ENCODE measurements at regions not wholly inside any gene's neighbourhood (a gene's known extent, or its start where the extent isn't known, plus 50 kb on each side); places are given as distances from the start of the nearest gene placed in this dataset.

DNA sequence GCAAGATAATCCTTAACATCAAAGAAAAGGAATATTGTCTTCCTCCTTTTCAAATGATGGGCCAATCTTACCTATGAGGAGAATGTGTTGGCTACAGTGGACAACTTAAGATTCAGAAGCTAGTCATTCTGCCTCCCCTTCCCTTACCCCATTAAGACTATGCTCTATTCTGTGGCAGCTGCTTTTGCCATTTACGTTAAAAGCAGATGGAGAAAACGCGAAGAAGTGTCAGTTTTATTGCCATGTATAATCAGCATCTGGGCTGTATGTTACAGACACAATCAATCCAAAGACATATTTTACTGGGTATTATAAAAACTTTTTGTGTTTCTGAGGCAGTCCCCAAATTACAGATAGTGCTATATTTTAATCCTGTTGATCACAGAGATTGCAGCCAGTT, 196.1 kb upstream of the PACRGL start:
- Mint-ChIP-seq H3K27me3 (no peaks in the 10 kb centered on the region), H3K4me3 (ENCODE audit: low read depth) (no peak overlapping the region), H3K36me3 (ENCODE audit: insufficient read depth) (no peaks in the 10 kb centered on the region)

DNA sequence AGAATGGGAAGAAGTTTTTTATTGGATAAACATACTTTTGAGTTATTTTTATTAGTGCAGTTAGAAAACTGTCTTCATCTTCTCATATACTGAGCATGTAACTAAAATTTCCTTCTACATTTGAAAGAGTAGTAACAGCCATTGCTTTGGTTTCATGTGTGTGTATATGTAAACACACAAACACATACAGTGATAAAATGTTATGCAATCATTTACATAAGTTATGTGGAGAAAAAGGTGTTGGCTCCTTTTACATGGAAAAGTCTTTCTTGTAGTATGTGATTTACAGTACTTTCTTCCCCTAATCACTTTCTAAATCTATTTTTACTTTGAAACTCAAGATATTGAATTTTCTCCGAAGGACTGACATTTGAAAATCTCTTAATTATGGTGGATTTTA, 194.3 kb upstream of the PACRGL start:
- Mint-ChIP-seq H3K36me3 (ENCODE audit: insufficient read depth) (no peaks in the 10 kb centered on the region), H3K4me1 (ENCODE audit: low read depth) (peaks cover 5% of the 10 kb centered on the region), H3K27me3 (no peaks in the 10 kb centered on the region)

More for the DNA sequence above, 196.1 kb upstream of the PACRGL start:
- Mint-ChIP-seq H3K27ac (no peak overlapping the region), H3K9me3 (ENCODE audit: low read depth) (no peaks in the 10 kb centered on the region), H3K4me1 (ENCODE audit: low read depth) (peaks cover 5% of the 10 kb centered on the region)
- TF ChIP-seq CTCF (IDR thresholded peaks at IDR 0.05; ENCODE audit: unreplicated experiment) = no peak
- no peak for DNase-seq (ENCODE audit: low spot score, unreplicated experiment)

DNA sequence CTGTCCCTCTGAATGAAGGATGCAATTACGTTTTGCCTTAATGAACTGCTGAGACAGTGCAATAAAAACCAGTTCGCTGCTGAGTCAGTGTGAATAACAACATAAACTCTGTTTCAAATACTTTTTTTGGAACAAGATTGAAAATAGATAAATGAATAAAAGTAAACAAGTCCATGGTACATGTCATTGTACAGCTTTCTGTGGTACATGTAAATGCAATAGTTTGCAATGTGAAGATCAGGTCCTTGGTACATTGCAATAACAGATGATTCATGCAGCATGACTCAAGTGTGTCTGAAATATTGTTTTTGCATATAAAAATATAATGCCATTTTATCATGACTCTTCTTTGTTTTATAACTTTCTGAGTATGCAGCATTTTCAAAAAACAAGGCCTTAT, 193.4 kb upstream of the PACRGL start:
- H3K27me3 Mint-ChIP-seq = no peaks in the 10 kb centered on the region
- H3K9me3 Mint-ChIP-seq (ENCODE audit: low read depth) = no peaks in the 10 kb centered on the region
- peaks cover 5% of the 10 kb centered on the region for H3K4me1 Mint-ChIP-seq (ENCODE audit: low read depth)
- H3K36me3 Mint-ChIP-seq (ENCODE audit: insufficient read depth) = no peaks in the 10 kb centered on the region
- TF ChIP-seq CTCF (IDR thresholded peaks at IDR 0.05; ENCODE audit: unreplicated experiment) = no peak
- DNase-seq (ENCODE audit: low spot score, unreplicated experiment) = no peak
- H3K27ac Mint-ChIP-seq = no peak overlapping the region
- H3K4me3 Mint-ChIP-seq (ENCODE audit: low read depth) = no peak overlapping the region

More for the DNA sequence above, 194.3 kb upstream of the PACRGL start:
- Mint-ChIP-seq H3K27ac (no peak overlapping the region), H3K9me3 (ENCODE audit: low read depth) (no peaks in the 10 kb centered on the region), H3K4me3 (ENCODE audit: low read depth) (no peak overlapping the region)
- DNase-seq (ENCODE audit: low spot score, unreplicated experiment) = no peak
- no peak for TF ChIP-seq CTCF (IDR thresholded peaks at IDR 0.05; ENCODE audit: unreplicated experiment)

GRCh38 chr4:20509315-20509714, 190.9 kb upstream of the PACRGL start:
- TF ChIP-seq CTCF (IDR thresholded peaks at IDR 0.05; ENCODE audit: unreplicated experiment) = no peak
- no peaks in the 10 kb centered on the region for H3K36me3 Mint-ChIP-seq (ENCODE audit: insufficient read depth)
- H3K9me3 Mint-ChIP-seq (ENCODE audit: low read depth) = no peaks in the 10 kb centered on the region
- no peak overlapping the region for H3K4me3 Mint-ChIP-seq (ENCODE audit: low read depth)
- H3K4me1 Mint-ChIP-seq (ENCODE audit: low read depth) = peaks cover 3% of the 10 kb centered on the region
- DNase-seq (ENCODE audit: low spot score, unreplicated experiment) = no peak
- H3K27me3 Mint-ChIP-seq = no peaks in the 10 kb centered on the region
- H3K27ac Mint-ChIP-seq = no peak overlapping the region

DNA sequence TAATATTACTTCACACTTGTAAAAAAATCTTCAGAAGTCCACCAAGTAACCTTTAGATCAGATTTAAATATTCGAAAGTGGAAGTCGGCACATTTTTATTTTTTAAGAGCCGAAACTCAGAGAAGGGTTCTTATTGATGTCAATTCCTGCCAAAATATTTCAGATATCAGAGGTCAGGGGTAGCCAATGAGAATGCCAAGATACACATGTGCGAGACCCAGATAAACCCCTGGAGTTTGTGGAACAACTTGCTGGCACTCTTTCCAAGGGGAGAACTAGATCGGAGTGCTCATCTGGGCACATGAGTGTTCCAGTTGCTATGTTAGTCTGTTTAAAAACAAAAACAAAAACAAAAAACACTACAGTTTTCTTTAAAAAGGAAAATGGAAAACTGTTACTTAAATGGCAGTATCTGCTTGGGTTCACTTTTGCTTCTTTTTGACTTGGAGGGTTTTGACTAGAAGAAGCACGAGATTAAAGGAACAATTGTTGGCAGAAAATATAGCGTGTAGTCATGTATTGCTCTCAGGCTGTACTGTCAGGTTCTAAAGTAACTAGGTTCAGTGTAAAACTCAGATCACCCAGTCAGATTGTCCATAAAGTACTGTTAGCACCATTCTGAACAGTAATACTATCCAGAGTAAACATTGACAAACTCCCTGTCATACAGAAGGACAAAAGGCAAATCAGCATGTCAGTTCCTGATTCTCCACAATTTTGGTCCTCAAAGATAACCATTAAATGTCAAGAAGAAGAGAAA, 188.0 kb upstream of the PACRGL start:
- no peak for DNase-seq (ENCODE audit: low spot score, unreplicated experiment)
- Mint-ChIP-seq H3K36me3 (ENCODE audit: insufficient read depth) (no peaks in the 10 kb centered on the region), H3K4me1 (ENCODE audit: low read depth) (peaks cover 3% of the 10 kb centered on the region), H3K27me3 (no peaks in the 10 kb centered on the region), H3K27ac (no peak overlapping the region), H3K4me3 (ENCODE audit: low read depth) (no peak overlapping the region), H3K9me3 (ENCODE audit: low read depth) (no peaks in the 10 kb centered on the region)
- no peak for TF ChIP-seq CTCF (IDR thresholded peaks at IDR 0.05; ENCODE audit: unreplicated experiment)

Data from progenitor cell of endocrine pancreas (in vitro differentiated cells).